Cerebellar cortex (tissue), 1 donor: ENCODE measurements at regions not wholly inside any gene's neighbourhood (a gene's known extent, or its start where the extent isn't known, plus 50 kb on each side); places are given as distances from the start of the nearest gene placed in this dataset.

Experiments
- DNase-seq: peaks from one replicate; pipeline ENCODE4 v3.0.0-alpha.2; 2015; ENCODE audit warnings: low spot score

- no peak for DNase-seq
Observed at GRCh38 chr4:119746951-119747350, 118.3 kb upstream of the PDE5A start.

- DNase-seq = no peak
Observed at GRCh38 chr4:119745351-119745750, 116.7 kb upstream of the PDE5A start.

- DNase-seq = no peak
Observed at GRCh38 chr4:119744580-119744979, 116.0 kb upstream of the PDE5A start.

- DNase-seq = no peak
Observed at GRCh38 chr4:119743644-119744043, 115.0 kb upstream of the PDE5A start.

GRCh38 chr4:119739796-119740195, 111.2 kb upstream of the PDE5A start:
- DNase-seq = no peak

- DNase-seq = no peak
Observed at GRCh38 chr4:119738901-119739300, 110.3 kb upstream of the PDE5A start.

GRCh38 chr4:119736559-119736958, 108.0 kb upstream of the PDE5A start:
- no peak for DNase-seq

- no peak for DNase-seq
Observed at GRCh38 chr4:119735165-119735651, 106.6 kb upstream of the PDE5A start.

GRCh38 chr4:119733431-119733830, 104.8 kb upstream of the PDE5A start:
- DNase-seq = no peak

GRCh38 chr4:119731778-119732177, 103.2 kb upstream of the PDE5A start:
- DNase-seq = no peak

GRCh38 chr4:119731146-119731742, 102.6 kb upstream of the PDE5A start:
- DNase-seq = no peak

- no peak for DNase-seq
Observed at GRCh38 chr4:119730671-119730950, 102.0 kb upstream of the PDE5A start.

GRCh38 chr4:119729835-119730670, 101.4 kb upstream of the PDE5A start:
- DNase-seq = no peak

- DNase-seq = no peak
Observed at GRCh38 chr4:119728692-119729593, 100.3 kb upstream of the PDE5A start.

- DNase-seq = no peak
Observed at GRCh38 chr4:119728185-119728584, 99.6 kb upstream of the PDE5A start.

- DNase-seq = no peak
Observed at GRCh38 chr4:119726505-119726904, 97.9 kb upstream of the PDE5A start.

GRCh38 chr4:119725688-119726330, 97.2 kb upstream of the PDE5A start:
- DNase-seq = no peak

- no peak for DNase-seq
Observed at GRCh38 chr4:119725011-119725410, 96.4 kb upstream of the PDE5A start.

GRCh38 chr4:119722670-119723069, 94.1 kb upstream of the PDE5A start:
- DNase-seq = no peak

GRCh38 chr4:119721878-119722277, 93.3 kb upstream of the PDE5A start:
- DNase-seq = no peak

GRCh38 chr4:119715490-119716445, 87.2 kb upstream of the PDE5A start:
- DNase-seq = no peak
